ENCODE measurements at regions not wholly inside any gene's neighbourhood (a gene's known extent, or its start where the extent isn't known, plus 50 kb on each side); places are given as distances from the start of the nearest gene placed in this dataset.

DNA sequence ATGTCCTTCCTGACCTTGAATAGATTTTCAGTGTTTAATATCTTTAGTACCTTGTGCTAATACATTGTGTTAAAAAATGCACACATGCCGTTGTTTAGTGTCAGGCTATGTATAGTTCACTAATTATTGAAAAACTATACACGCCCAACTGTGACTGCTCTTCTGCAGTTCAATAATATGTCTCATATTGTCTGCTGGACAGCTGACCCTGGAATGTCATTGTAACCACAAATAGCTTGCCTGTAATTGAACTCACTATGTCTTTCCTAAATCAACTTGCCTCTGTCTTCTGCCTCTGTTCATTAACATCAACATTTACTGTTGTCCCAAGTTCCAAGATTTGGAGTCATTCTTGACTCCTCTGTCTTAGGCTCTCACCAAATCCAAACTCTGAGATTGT is 114.5 kb downstream of the TMA16 start:
- Mint-ChIP-seq H3K27ac (no peak overlapping the region), H3K9me3 (no peaks in the 10 kb centered on the region), H3K4me1 (peaks cover 6% of the 10 kb centered on the region), H3K36me3 (no peaks in the 10 kb centered on the region), H3K4me3 (no peak overlapping the region), H3K27me3 (ENCODE audit: insufficient read depth, low read depth) (no peaks in the 10 kb centered on the region)
- no peak overlapping the region for H3K4me3 ChIP-seq
- TF ChIP-seq EZH2phosphoT487 (IDR thresholded peaks at IDR 0.05) (no peak), EZH2 (IDR thresholded peaks at IDR 0.05) (no peak)
- TF ChIP-seq, protein P1, sequence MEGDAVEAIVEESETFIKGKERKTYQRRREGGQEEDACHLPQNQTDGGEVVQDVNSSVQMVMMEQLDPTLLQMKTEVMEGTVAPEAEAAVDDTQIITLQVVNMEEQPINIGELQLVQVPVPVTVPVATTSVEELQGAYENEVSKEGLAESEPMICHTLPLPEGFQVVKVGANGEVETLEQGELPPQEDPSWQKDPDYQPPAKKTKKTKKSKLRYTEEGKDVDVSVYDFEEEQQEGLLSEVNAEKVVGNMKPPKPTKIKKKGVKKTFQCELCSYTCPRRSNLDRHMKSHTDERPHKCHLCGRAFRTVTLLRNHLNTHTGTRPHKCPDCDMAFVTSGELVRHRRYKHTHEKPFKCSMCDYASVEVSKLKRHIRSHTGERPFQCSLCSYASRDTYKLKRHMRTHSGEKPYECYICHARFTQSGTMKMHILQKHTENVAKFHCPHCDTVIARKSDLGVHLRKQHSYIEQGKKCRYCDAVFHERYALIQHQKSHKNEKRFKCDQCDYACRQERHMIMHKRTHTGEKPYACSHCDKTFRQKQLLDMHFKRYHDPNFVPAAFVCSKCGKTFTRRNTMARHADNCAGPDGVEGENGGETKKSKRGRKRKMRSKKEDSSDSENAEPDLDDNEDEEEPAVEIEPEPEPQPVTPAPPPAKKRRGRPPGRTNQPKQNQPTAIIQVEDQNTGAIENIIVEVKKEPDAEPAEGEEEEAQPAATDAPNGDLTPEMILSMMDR (IDR thresholded peaks at IDR 0.05): no peak
- H3K79me2 ChIP-seq (ENCODE audit: low read depth): no peaks in the 10 kb centered on the region
- H2AFZ ChIP-seq (replicated peaks): no peak overlapping the region
- no peaks in the 10 kb centered on the region for H3K36me3 ChIP-seq
- H3K4me2 ChIP-seq: no peak overlapping the region
- H3K27me3 ChIP-seq: no peaks in the 10 kb centered on the region
- peaks cover 16% of the 10 kb centered on the region for H3K4me1 ChIP-seq
- no peaks in the 10 kb centered on the region for H3F3A ChIP-seq (ENCODE audit: low read depth)
- no peaks in the 10 kb centered on the region for H3K9me3 ChIP-seq (ENCODE audit: low read depth)
- DNase-seq (ENCODE audit: low spot score): no peak
- H3K9ac ChIP-seq: no peak overlapping the region
- no peaks in the 10 kb centered on the region for H4K20me1 ChIP-seq (ENCODE audit: low read depth)
- H3K27ac ChIP-seq: no peak overlapping the region

- no peaks in the 10 kb centered on the region for H3F3A ChIP-seq (ENCODE audit: low read depth)
Measured at GRCh38 chr4:163610648-163611047, 116.2 kb downstream of the TMA16 start.

GRCh38 chr4:163611182-163611581 is 116.7 kb downstream of the TMA16 start:
- no peaks in the 10 kb centered on the region for H3K9me3 Mint-ChIP-seq
- H3K4me2 ChIP-seq: peak overlapping the region; percentile 8
- H3K27ac ChIP-seq: no peak overlapping the region
- no peak for DNase-seq (ENCODE audit: low spot score)
- TF ChIP-seq, protein P1 (IDR thresholded peaks at IDR 0.05): no peak
- TF ChIP-seq EZH2 (IDR thresholded peaks at IDR 0.05): no peak
- TF ChIP-seq EZH2phosphoT487 (IDR thresholded peaks at IDR 0.05): no peak
- H3K79me2 ChIP-seq (ENCODE audit: low read depth): no peaks in the 10 kb centered on the region
- H3K27ac Mint-ChIP-seq: no peak overlapping the region
- H3K4me3 Mint-ChIP-seq: no peak overlapping the region
- H3K9ac ChIP-seq: no peak overlapping the region
- no peak overlapping the region for H3K4me3 ChIP-seq
- H3K4me1 ChIP-seq: peaks cover 16% of the 10 kb centered on the region
- no peaks in the 10 kb centered on the region for H3K9me3 ChIP-seq (ENCODE audit: low read depth)
- no peaks in the 10 kb centered on the region for H3K27me3 ChIP-seq
- H2AFZ ChIP-seq (replicated peaks): no peak overlapping the region
- H3F3A ChIP-seq (ENCODE audit: low read depth): no peaks in the 10 kb centered on the region
- H4K20me1 ChIP-seq (ENCODE audit: low read depth): no peaks in the 10 kb centered on the region
- H3K36me3 Mint-ChIP-seq: no peaks in the 10 kb centered on the region
- H3K4me1 Mint-ChIP-seq: peaks cover 6% of the 10 kb centered on the region
- H3K27me3 Mint-ChIP-seq (ENCODE audit: insufficient read depth, low read depth): no peaks in the 10 kb centered on the region
- no peaks in the 10 kb centered on the region for H3K36me3 ChIP-seq

More at GRCh38 chr4:163610648-163611047, 116.2 kb downstream of the TMA16 start:
- Mint-ChIP-seq H3K4me1 (peaks cover 6% of the 10 kb centered on the region), H3K27ac (no peak overlapping the region), H3K27me3 (ENCODE audit: insufficient read depth, low read depth) (no peaks in the 10 kb centered on the region), H3K4me3 (no peak overlapping the region), H3K9me3 (no peaks in the 10 kb centered on the region), H3K36me3 (no peaks in the 10 kb centered on the region)
- DNase-seq (ENCODE audit: low spot score): peak; percentile 32
- H3K36me3 ChIP-seq: no peaks in the 10 kb centered on the region
- H4K20me1 ChIP-seq (ENCODE audit: low read depth): no peaks in the 10 kb centered on the region
- TF ChIP-seq EZH2 (IDR thresholded peaks at IDR 0.05) (no peak), EZH2phosphoT487 (IDR thresholded peaks at IDR 0.05) (no peak)
- TF ChIP-seq, protein P1 (IDR thresholded peaks at IDR 0.05): no peak
- H3K4me2 ChIP-seq: no peak overlapping the region
- H3K79me2 ChIP-seq (ENCODE audit: low read depth): no peaks in the 10 kb centered on the region
- no peaks in the 10 kb centered on the region for H3K9me3 ChIP-seq (ENCODE audit: low read depth)
- H3K4me3 ChIP-seq: no peak overlapping the region
- H3K9ac ChIP-seq: no peak overlapping the region
- no peaks in the 10 kb centered on the region for H3K27me3 ChIP-seq
- peaks cover 16% of the 10 kb centered on the region for H3K4me1 ChIP-seq
- no peak overlapping the region for H3K27ac ChIP-seq
- no peak overlapping the region for H2AFZ ChIP-seq (replicated peaks)
